ENCODE measurements at regions not wholly inside any gene's neighbourhood (a gene's known extent, or its start where the extent isn't known, plus 50 kb on each side); places are given as distances from the start of the nearest gene placed in this dataset.
"Not testable (repeated sequence)": the region's sequence is repeated elsewhere in the genome, so short reads cannot be mapped to it uniquely, and the experiment has no call there.

DNA sequence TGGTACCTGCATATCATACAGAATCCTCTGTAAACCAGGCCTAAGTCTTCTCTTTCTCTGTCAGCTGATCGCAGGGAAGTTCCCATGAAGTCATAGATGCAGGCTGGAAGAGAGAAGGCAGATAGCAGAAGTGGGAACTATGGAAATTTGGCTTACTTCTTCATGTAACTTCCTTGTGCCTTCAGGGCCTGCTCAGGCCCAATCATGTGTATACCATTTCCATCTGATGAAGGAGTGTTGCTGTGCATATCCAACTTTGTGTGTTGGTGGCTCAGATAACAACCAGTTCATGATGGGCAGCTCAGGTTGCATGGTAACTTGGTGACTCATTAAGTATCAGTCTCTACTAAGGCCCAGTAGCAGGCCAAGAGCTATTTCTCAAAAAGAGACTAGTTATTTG, 53.1 kb upstream of the CEP295 start:
- DNase-seq, result peak; percentile 76

DNA sequence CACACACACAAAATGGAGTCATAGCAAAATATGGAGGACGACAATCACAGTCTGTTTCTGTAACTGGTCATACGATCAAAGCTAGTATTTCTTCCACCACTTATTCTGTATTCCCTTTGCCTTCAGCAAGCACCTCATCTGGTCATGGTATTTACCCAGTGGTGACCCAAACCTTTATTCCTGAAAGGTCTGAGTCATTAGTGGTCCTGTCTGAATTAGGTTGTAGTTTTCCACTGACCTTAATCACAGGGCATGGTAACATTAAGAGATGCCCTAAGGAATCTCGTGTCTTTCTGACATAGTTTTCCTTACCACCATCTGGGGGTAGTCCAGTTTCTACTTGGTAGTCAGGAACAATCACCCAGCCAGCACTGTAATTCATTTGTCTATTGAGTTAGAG, 54.8 kb upstream of the CEP295 start:
- DNase-seq, result no peak

DNA sequence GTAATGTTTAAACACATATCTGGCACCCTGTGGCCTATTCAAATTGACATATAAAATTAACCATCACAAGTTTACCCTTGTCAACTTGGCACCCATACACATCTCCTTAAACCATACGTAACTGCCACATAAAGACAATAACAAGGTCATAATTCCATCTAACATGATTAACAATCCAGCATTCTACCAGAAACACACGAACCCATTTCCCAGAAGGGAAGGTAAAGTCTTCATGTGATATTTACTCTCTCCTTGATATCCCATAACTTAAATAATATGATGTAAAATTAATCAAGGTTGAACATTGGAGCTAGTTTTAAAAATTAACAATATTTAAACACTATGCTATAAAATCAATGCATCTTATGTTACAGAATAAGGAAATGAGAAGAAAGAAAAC, 55.2 kb upstream of the CEP295 start:
- no peak for DNase-seq

DNA sequence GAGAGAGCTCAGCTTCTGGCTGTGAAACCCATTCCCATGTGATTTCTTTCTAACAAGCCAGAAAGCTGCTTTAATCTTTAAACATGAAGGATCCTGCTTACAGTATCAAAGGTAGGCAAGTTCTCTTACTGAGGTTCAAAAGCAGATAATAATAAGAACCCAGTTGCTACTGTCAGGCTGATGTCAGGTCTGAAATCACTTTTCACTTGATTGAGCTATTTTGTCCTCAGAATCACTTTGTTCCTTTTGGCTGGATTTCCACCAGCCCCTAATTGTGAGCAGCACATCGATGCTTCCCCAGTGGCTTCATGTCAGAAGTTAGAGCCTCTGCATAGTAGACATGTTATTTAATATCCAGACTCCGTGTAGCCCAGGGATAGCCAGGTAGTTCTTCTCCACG, 55.8 kb upstream of the CEP295 start:
- no peak for DNase-seq

- peak; percentile 82 for DNase-seq
Observed at GRCh38 chr11:93604008-93604660, 57.3 kb upstream of the CEP295 start.

- DNase-seq, result no peak
Observed at GRCh38 chr11:93603225-93604007, 58.1 kb upstream of the CEP295 start.

DNA sequence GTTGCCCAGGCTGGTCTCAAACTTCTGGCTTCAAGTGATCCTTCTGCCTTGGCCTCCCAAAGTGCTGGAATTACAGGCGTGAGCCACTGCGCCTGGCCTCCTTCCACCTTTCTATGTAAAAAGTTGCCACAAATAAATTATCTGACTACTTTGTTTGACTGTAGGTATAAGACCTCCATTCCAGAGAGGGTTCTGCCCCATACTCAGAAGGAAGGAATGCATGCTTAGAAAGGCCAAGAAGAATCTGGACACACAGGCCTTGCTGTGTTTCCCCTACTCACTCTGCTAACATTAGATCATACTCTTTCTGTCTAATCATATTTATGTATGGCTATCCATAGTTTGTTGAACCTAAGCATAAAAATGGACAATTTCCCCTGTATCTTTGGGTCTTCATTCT, 53.0 kb upstream of the SMCO4 start:
- not testable (repeated sequence) for DNase-seq
